Left ventricle myocardium inferior (tissue), 1 donor: ENCODE measurements at regions not wholly inside any gene's neighbourhood (a gene's known extent, or its start where the extent isn't known, plus 50 kb on each side); places are given as distances from the start of the nearest gene placed in this dataset.

Experiments
- DNase-seq: peaks from one replicate; pipeline ENCODE4 v3.0.0-alpha.2; 2020
- H3K27ac ChIP-seq: fragments of 200-600 bp; replicated peaks from 2 replicates; pipeline ENCODE4 v1.8.0; 2021
- H3K27me3 ChIP-seq: fragments of 200-600 bp; 2 replicates; pipeline ENCODE4 v1.8.0; 2021; ENCODE audit warnings: low read depth
- H3K36me3 ChIP-seq: fragments of 200-600 bp; 2 replicates; pipeline ENCODE4 v1.8.0; 2021
- H3K4me1 ChIP-seq: fragments of 200-600 bp; 2 replicates; pipeline ENCODE4 v1.8.0; 2021
- H3K4me3 ChIP-seq: fragments of 200-600 bp; 2 replicates; pipeline ENCODE4 v1.8.0; 2021; ENCODE audit warnings: mild to moderate bottlenecking, moderate library complexity
- H3K9me3 ChIP-seq: fragments of 200-600 bp; replicated peaks from 2 replicates; pipeline ENCODE4 v1.8.0; 2021
- CTCF ChIP-seq: fragments of 200-600 bp; IDR thresholded peaks from 2 replicates; pipeline ENCODE4 v1.8.0; 2021; ENCODE audit warnings: antibody characterized with exemption, mild to moderate bottlenecking, borderline replicate concordance
- intact Hi-C: fragments of 100-400 bp; cut with micrococcal nuclease; formaldehyde crosslinking; loops from one replicate; pipeline ENCODE4 v1.11.0; 2022
- donor health status: DM: no; HTN: yes; CAD: no; lungs with severe emphysema.

GRCh38 chr15:37628507-37628906 lies 305.9 kb upstream of the TMCO5A start:
- Histone ChIP-seq H3K36me3 (no peaks in the 10 kb centered on the region), H3K4me1 (no peaks in the 10 kb centered on the region), H3K9me3 (no peaks in the 10 kb centered on the region), H3K4me3 (no peak overlapping the region), H3K27me3 (no peaks in the 10 kb centered on the region), H3K27ac (no peak overlapping the region)
- no peak for TF ChIP-seq CTCF
- DNase-seq, result no peak
- intact Hi-C loops, result no loop called here

DNA sequence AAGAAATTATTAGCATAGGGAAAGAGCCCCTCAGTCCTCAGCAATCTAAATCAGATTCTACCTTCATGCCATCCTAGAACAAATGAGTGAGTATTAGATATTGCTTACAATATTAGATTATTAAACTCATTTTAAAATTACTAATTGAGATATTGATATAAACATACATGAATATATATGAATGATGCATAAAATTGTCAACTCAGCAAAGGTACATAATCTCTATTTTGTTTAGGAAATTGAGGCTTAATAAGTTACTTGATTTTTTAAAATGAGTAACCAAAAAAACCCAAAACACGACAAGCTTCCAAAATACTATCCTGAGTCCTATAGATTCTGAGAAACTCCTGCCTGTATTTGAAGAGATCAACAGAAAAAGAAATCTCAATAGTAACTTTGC lies 297.7 kb upstream of the TMCO5A start:
- no peaks in the 10 kb centered on the region for H3K36me3 ChIP-seq
- no peaks in the 10 kb centered on the region for H3K4me1 ChIP-seq
- no peak for TF ChIP-seq CTCF
- DNase-seq, result no peak
- H3K4me3 ChIP-seq, result no peak overlapping the region
- no peak overlapping the region for H3K27ac ChIP-seq
- no peaks in the 10 kb centered on the region for H3K27me3 ChIP-seq
- H3K9me3 ChIP-seq, result peaks cover 5% of the 10 kb centered on the region
- intact Hi-C loops, result no loop called here

DNA sequence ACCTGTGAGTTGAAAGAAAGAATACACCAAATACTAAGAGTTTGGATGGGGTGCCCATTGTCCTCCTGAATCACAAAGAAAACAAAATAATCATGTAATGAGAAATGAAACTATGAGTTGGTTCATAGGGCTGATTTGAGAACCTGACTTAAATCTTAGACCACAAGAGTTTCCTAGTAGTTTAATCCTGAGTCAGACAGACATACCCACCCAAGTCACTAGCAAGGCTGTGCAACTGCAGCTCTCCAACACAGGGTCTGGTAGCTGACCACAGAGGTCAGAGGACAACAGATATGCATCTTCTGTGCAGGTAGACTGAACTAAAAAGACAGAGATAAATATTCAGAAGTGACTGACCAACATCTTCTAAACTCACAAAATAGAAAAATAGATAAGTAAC lies 296.3 kb upstream of the TMCO5A start:
- intact Hi-C loops, result no loop called here
- Histone ChIP-seq H3K36me3 (no peaks in the 10 kb centered on the region), H3K4me3 (no peak overlapping the region), H3K9me3 (peaks cover 5% of the 10 kb centered on the region), H3K4me1 (no peaks in the 10 kb centered on the region), H3K27me3 (no peaks in the 10 kb centered on the region), H3K27ac (no peak overlapping the region)
- TF ChIP-seq CTCF, result no peak
- DNase-seq, result no peak

DNA sequence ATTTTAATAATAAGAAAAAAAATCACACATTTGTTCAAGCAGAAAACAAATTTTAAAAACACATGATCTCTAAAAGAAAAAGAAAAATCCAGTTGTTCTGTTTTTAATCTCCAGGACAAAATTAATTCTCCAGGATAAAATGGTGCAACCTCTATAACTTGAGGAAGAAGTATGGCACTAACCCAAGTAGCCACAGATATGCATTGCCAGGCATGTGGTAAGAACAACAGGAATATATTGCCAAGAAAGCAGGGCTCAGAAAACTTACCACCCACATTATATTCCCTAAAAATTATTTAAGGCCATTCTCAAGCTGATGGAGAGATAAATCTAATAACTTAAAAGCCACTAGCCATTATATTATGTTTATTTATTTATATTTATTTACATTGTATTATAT lies 295.7 kb upstream of the TMCO5A start:
- no peaks in the 10 kb centered on the region for H3K36me3 ChIP-seq
- H3K9me3 ChIP-seq, result peaks cover 5% of the 10 kb centered on the region
- H3K4me3 ChIP-seq, result no peak overlapping the region
- intact Hi-C loops, result no loop called here
- DNase-seq, result no peak
- TF ChIP-seq CTCF, result no peak
- no peaks in the 10 kb centered on the region for H3K27me3 ChIP-seq
- no peaks in the 10 kb centered on the region for H3K4me1 ChIP-seq
- H3K27ac ChIP-seq, result no peak overlapping the region

DNA sequence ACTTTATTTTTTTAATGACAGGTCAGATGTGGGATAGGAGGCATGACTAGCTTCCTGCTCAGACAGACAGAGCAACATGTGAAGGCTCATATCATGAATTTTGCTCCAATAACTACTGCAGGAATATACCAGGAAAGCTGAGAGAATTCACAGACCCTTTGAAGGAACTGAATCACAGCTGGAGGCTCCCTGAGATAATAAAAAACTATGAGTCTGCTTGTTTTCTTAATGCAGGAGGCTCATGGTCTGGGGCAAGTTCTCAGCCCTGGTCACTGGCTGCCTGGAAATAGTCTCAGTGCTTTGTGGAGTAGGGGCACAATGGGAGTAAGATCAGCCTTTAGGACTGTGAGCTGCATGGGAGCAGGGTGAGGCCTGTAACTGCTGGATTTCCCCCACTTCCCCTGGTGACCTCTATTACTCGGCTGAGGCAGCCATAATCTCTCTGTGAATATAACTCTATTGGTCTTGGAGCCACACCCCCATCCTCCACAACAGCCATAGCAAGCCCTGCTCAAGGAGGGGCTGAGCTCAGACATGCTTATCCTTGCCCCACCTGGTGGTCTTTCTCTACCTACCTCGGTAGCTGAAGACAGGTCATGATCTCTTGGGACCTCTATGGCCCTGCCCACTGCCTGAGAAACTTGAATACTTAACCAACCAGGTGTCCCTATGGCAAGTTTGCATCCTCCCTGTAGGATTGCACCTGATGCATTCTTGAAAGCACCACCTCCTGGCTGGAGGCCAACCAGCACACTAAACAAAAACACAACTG lies 281.6 kb upstream of the TMCO5A start:
- H3K27me3 ChIP-seq, result no peaks in the 10 kb centered on the region
- TF ChIP-seq CTCF, result no peak
- H3K9me3 ChIP-seq, result peaks cover 70% of the 10 kb centered on the region
- no peak overlapping the region for H3K4me3 ChIP-seq
- no peaks in the 10 kb centered on the region for H3K36me3 ChIP-seq
- intact Hi-C loops, result no loop called here
- DNase-seq, result no peak
- H3K27ac ChIP-seq, result no peak overlapping the region
- H3K4me1 ChIP-seq, result no peaks in the 10 kb centered on the region

GRCh38 chr15:37678124-37678523 lies 256.3 kb upstream of the TMCO5A start:
- DNase-seq, result no peak
- H3K4me3 ChIP-seq, result no peak overlapping the region
- no peaks in the 10 kb centered on the region for H3K36me3 ChIP-seq
- H3K27ac ChIP-seq, result no peak overlapping the region
- no peak for TF ChIP-seq CTCF
- no peaks in the 10 kb centered on the region for H3K9me3 ChIP-seq
- no peaks in the 10 kb centered on the region for H3K4me1 ChIP-seq
- no peaks in the 10 kb centered on the region for H3K27me3 ChIP-seq
- intact Hi-C loops, result no loop called here
